Smooth muscle cell (in vitro differentiated cells): ENCODE measurements at regions not wholly inside any gene's neighbourhood (a gene's known extent, or its start where the extent isn't known, plus 50 kb on each side); places are given as distances from the start of the nearest gene placed in this dataset.
"Not testable (repeated sequence)": the region's sequence is repeated elsewhere in the genome, so short reads cannot be mapped to it uniquely, and the experiment has no call there.

Experiments
- DNase-seq: peaks from one replicate; lab custom pipeline; 2025; ENCODE audit not compliant: unreplicated experiment; lab: John Stamatoyannopoulos, UW
- H2AFZ ChIP-seq: fragments of 200-600 bp; sonication (generic); 2 replicates; pipeline ENCODE4 v1.6.0; 2016; ENCODE audit warnings: antibody characterized with exemption, low read depth, mild to moderate bottlenecking
- H3F3A ChIP-seq: fragments of 200-600 bp; sonication (generic); 2 replicates; pipeline ENCODE4 v1.6.0; 2017; ENCODE audit warnings: antibody characterized with exemption, low read depth
- H3K27ac ChIP-seq: fragments of 200-600 bp; sonication (generic); 2 replicates; pipeline ENCODE4 v1.5.1; 2016; ENCODE audit warnings: low read depth, mild to moderate bottlenecking
- H3K27me3 ChIP-seq: fragments of 200-600 bp; sonication (generic); 2 replicates; pipeline ENCODE4 v1.6.1; 2016; ENCODE audit warnings: low read depth, mild to moderate bottlenecking
- H3K36me3 ChIP-seq: fragments of 200-600 bp; sonication (generic); 2 replicates; pipeline ENCODE4 v1.5.1; 2016; ENCODE audit warnings: low read depth
- H3K4me1 ChIP-seq: fragments of 200-600 bp; sonication (generic); 2 replicates; pipeline ENCODE4 v1.5.1; 2016; ENCODE audit warnings: low read depth
- H3K4me2 ChIP-seq: fragments of 200-600 bp; sonication (generic); 2 replicates; pipeline ENCODE4 v1.6.0; 2016; ENCODE audit warnings: mild to moderate bottlenecking
- H3K4me3 ChIP-seq: fragments of 200-600 bp; sonication (generic); 2 replicates; pipeline ENCODE4 v1.5.1; 2016; ENCODE audit warnings: mild to moderate bottlenecking
- H3K79me2 ChIP-seq: fragments of 200-600 bp; sonication (generic); 2 replicates; pipeline ENCODE4 v1.6.0; 2016; ENCODE audit warnings: low read depth, mild to moderate bottlenecking
- H3K9ac ChIP-seq: fragments of 200-600 bp; sonication (generic); 2 replicates; pipeline ENCODE4 v1.6.0; 2016; ENCODE audit warnings: low read depth
- H3K9me3 ChIP-seq: fragments of 200-600 bp; sonication (generic); replicated peaks from 2 replicates; pipeline ENCODE4 v1.5.1; 2016; ENCODE audit warnings: low read depth
- H4K20me1 ChIP-seq: fragments of 200-600 bp; sonication (generic); 2 replicates; pipeline ENCODE4 v1.6.0; 2016; ENCODE audit warnings: low read depth
- WGBS: methylation state at CpG from one replicate; pipeline ENCODE4 v1.1.7; 2016; ENCODE audit warnings: low lambda C conversion rate; 5-methylcytosine and 5-hydroxymethylcytosine counted together
- TF ChIP-seq, protein P1 (sequence below): fragments of 200-600 bp; sonication (generic); IDR thresholded peaks from 2 replicates; pipeline ENCODE4 v1.5.1; 2017; ENCODE audit warnings: borderline replicate concordance, mild to moderate bottlenecking, antibody characterized with exemption; ENCODE audit not compliant: insufficient read depth, poor library complexity, severe bottlenecking

DNA sequence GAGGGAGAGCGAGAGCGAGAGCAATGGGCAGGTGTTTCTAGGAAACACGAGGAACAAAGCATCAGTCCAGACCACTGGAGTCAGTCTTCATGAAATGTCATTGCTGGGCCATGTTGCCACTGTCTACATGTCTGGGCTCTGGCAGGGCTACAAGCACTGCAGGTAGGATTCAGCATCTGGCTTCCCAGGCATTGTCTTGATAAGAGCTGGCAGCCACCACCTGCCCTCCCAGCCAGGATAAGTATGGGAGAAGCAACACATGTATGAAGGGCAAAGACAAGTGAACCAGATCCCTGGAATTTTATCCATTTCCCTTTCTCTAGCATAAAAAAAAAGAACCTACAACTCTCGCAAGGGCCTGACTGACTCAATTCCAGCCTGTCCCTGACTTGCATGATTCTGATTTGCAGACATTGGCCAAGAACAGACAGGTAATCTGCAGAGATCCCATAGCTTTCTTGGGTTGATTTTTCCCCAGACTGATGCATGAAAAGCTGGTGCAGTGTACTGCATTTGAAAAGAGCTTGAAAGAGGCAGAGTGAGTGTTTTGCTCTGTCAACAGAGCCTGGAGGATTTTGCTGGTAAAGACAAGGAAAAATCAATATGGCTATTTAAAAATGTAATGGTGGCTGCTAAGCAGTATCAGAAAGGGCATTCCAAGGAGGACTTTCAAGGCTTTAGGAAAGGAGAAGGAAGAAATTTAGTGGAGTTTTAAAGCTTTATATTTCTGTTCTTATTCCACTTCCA, 157.2 kb upstream of the MYRIP start:
- Histone ChIP-seq H3K4me1 (no peaks in the 10 kb centered on the region), H3K4me3 (no peak overlapping the region), H3K27ac (no peak overlapping the region), H3K4me2 (no peak overlapping the region), H3K36me3 (no peaks in the 10 kb centered on the region), H3K9ac (no peak overlapping the region), H4K20me1 (no peaks in the 10 kb centered on the region), H3K79me2 (no peaks in the 10 kb centered on the region), H2AFZ (no peak overlapping the region), H3K9me3 (no peaks in the 10 kb centered on the region), H3K27me3 (no peaks in the 10 kb centered on the region), H3F3A (no peaks in the 10 kb centered on the region)
- TF ChIP-seq, protein P1, sequence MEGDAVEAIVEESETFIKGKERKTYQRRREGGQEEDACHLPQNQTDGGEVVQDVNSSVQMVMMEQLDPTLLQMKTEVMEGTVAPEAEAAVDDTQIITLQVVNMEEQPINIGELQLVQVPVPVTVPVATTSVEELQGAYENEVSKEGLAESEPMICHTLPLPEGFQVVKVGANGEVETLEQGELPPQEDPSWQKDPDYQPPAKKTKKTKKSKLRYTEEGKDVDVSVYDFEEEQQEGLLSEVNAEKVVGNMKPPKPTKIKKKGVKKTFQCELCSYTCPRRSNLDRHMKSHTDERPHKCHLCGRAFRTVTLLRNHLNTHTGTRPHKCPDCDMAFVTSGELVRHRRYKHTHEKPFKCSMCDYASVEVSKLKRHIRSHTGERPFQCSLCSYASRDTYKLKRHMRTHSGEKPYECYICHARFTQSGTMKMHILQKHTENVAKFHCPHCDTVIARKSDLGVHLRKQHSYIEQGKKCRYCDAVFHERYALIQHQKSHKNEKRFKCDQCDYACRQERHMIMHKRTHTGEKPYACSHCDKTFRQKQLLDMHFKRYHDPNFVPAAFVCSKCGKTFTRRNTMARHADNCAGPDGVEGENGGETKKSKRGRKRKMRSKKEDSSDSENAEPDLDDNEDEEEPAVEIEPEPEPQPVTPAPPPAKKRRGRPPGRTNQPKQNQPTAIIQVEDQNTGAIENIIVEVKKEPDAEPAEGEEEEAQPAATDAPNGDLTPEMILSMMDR, result no peak
- WGBS, result 96% methylated on average over 4 of the region's 4 CpGs
- DNase-seq, result no peak

DNA sequence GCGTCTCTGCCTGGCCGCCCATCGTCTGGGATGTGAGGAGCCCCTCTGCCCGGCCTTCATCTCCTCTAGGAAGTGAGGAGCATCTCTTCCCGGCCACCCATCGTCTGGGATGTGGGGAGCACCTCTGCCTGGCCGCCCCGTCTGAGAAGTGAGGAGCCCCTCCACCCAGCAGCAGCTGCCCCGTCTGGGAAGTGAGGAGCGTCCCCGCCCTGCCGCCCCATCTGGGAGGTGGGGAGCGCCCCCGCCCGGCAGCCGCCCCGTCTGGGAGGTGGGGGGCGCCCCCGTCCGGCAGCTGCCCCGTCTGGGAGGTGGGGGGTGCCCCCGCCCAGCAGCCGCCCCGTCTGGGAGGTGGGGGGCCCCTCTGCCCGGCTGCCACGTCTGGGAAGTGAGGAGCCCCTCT, 153.7 kb upstream of the MYRIP start:
- H3K4me1 ChIP-seq, H3K4me2 ChIP-seq, H3K79me2 ChIP-seq, H4K20me1 ChIP-seq, DNase-seq, H3K27me3 ChIP-seq, H3F3A ChIP-seq, H3K9ac ChIP-seq, H2AFZ ChIP-seq, H3K4me3 ChIP-seq, H3K9me3 ChIP-seq, H3K36me3 ChIP-seq, H3K27ac ChIP-seq: not testable (repeated sequence)
- WGBS, result 94% methylated on average over 9 of the region's 26 CpGs

DNA sequence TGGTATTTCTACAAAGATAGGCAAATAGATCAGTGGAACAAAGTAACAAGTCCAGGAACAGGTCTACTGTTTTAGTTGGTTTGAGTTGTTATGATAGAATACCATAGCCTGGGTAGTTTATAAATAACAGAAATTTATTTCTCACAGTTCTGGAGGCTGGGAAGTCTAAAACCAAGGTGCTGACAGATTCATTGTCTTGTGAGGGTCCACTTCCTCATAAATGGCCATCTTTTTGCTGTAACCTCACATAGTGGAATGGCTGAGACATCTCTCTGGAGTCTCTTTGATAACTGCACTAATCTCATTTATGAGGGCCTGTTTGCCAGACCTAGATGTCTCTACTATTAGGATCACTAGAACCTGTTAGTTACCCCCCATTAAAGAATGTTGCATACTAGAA, 152.3 kb upstream of the MYRIP start:
- TF ChIP-seq, protein P1, result no peak
- H3F3A ChIP-seq, result no peaks in the 10 kb centered on the region

DNA sequence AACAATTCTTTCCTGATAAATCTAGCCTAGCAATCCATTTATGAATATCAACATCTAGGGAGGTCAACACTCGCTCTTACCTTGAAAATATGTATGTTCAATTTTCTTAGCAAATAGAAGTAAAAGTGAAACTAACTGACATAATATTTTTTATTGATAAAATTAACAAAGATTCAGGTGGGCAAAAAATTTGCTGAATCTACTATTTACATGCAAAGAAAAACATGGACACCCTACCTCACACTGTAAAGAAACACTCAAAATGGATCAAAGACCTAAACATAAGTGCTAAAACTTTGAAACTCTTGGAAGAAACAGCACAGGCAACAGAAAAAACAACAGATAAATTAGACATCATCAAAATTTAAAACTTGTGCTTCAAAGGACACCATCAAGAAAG, 151.6 kb upstream of the MYRIP start:
- Histone ChIP-seq H3K36me3 (no peaks in the 10 kb centered on the region), H4K20me1 (no peaks in the 10 kb centered on the region), H3K27me3 (no peaks in the 10 kb centered on the region), H3K79me2 (no peaks in the 10 kb centered on the region), H3K4me3 (no peak overlapping the region), H3K4me1 (no peaks in the 10 kb centered on the region), H3K9me3 (no peaks in the 10 kb centered on the region), H3K4me2 (no peak overlapping the region), H3K9ac (no peak overlapping the region), H3K27ac (no peak overlapping the region), H3F3A (no peaks in the 10 kb centered on the region), H2AFZ (no peak overlapping the region)
- TF ChIP-seq, protein P1, result no peak
- DNase-seq, result no peak
- WGBS, result 92% methylated on average over 1 of the region's 1 CpG

More for the DNA sequence above, 152.3 kb upstream of the MYRIP start:
- Histone ChIP-seq H3K9ac (no peak overlapping the region), H3K4me1 (no peaks in the 10 kb centered on the region), H3K27ac (no peak overlapping the region), H3K27me3 (no peaks in the 10 kb centered on the region), H4K20me1 (no peaks in the 10 kb centered on the region), H3K4me2 (no peak overlapping the region), H2AFZ (no peak overlapping the region), H3K79me2 (no peaks in the 10 kb centered on the region), H3K9me3 (no peaks in the 10 kb centered on the region), H3K36me3 (no peaks in the 10 kb centered on the region), H3K4me3 (no peak overlapping the region)
- no peak for DNase-seq
